ENCODE measurements at regions not wholly inside any gene's neighbourhood (a gene's known extent, or its start where the extent isn't known, plus 50 kb on each side); places are given as distances from the start of the nearest gene placed in this dataset.

GRCh38 chr12:61999311-61999710 lies 260.9 kb upstream of the USP15 start:
- no peaks in the 10 kb centered on the region for H3K27me3 ChIP-seq (ENCODE audit: control insufficient read depth in 1 of 2, insufficient read depth in 2 of 2, low read length in 2 of 2)
- TF ChIP-seq, protein P1, sequence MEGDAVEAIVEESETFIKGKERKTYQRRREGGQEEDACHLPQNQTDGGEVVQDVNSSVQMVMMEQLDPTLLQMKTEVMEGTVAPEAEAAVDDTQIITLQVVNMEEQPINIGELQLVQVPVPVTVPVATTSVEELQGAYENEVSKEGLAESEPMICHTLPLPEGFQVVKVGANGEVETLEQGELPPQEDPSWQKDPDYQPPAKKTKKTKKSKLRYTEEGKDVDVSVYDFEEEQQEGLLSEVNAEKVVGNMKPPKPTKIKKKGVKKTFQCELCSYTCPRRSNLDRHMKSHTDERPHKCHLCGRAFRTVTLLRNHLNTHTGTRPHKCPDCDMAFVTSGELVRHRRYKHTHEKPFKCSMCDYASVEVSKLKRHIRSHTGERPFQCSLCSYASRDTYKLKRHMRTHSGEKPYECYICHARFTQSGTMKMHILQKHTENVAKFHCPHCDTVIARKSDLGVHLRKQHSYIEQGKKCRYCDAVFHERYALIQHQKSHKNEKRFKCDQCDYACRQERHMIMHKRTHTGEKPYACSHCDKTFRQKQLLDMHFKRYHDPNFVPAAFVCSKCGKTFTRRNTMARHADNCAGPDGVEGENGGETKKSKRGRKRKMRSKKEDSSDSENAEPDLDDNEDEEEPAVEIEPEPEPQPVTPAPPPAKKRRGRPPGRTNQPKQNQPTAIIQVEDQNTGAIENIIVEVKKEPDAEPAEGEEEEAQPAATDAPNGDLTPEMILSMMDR (IDR thresholded peaks at IDR 0.05): no peak
- H3K27me3 Mint-ChIP-seq: no peaks in the 10 kb centered on the region
- intact Hi-C loops (cut with DNase I, micrococcal nuclease): no loop called here
- H3K4me1 Mint-ChIP-seq (ENCODE audit: low read depth): no peaks in the 10 kb centered on the region
- CTCF ChIA-PET: no interaction called here
- H3K9me3 ChIP-seq (ENCODE audit: control insufficient read depth in 1 of 2, insufficient read depth in 1 of 2, low read length in 2 of 2): no peaks in the 10 kb centered on the region
- POLR2A ChIA-PET: no interaction called here
- no peak overlapping the region for H3K4me3 ChIP-seq (ENCODE audit: low read length)
- H3K27ac ChIP-seq (ENCODE audit: low read depth in 1 of 2, low read length in 2 of 2): no peak overlapping the region
- ATAC-seq (ENCODE audit: poor library complexity) (no peak), DNase-seq (no peak)
- no peak overlapping the region for H3K27ac Mint-ChIP-seq
- no peaks in the 10 kb centered on the region for H3K4me1 ChIP-seq (ENCODE audit: insufficient read depth, low read length)
- no peaks in the 10 kb centered on the region for H3K36me3 Mint-ChIP-seq (ENCODE audit: low read depth)
- no peak overlapping the region for H3K4me3 Mint-ChIP-seq
- no peaks in the 10 kb centered on the region for H3K36me3 ChIP-seq (ENCODE audit: insufficient read depth, low read length)
- no peaks in the 10 kb centered on the region for H3K9me3 Mint-ChIP-seq

GRCh38 chr12:62001424-62001823 lies 258.8 kb upstream of the USP15 start:
- Histone ChIP-seq H3K36me3 (ENCODE audit: insufficient read depth, low read length) (no peaks in the 10 kb centered on the region), H3K4me3 (ENCODE audit: low read length) (no peak overlapping the region), H3K27me3 (ENCODE audit: control insufficient read depth in 1 of 2, insufficient read depth in 2 of 2, low read length in 2 of 2) (no peaks in the 10 kb centered on the region), H3K9me3 (ENCODE audit: control insufficient read depth in 1 of 2, insufficient read depth in 1 of 2, low read length in 2 of 2) (no peaks in the 10 kb centered on the region), H3K27ac (ENCODE audit: low read depth in 1 of 2, low read length in 2 of 2) (no peak overlapping the region), H3K4me1 (ENCODE audit: insufficient read depth, low read length) (no peaks in the 10 kb centered on the region)
- no peaks in the 10 kb centered on the region for H3K4me1 Mint-ChIP-seq (ENCODE audit: low read depth)
- intact Hi-C loops (cut with DNase I, micrococcal nuclease): no loop called here
- H3K27ac Mint-ChIP-seq: no peak overlapping the region
- no peak overlapping the region for H3K4me3 Mint-ChIP-seq
- H3K36me3 Mint-ChIP-seq (ENCODE audit: low read depth): no peaks in the 10 kb centered on the region
- peaks cover 3% of the 10 kb centered on the region for H3K27me3 Mint-ChIP-seq
- ChIA-PET POLR2A (no interaction called here), CTCF (no interaction called here)
- no peaks in the 10 kb centered on the region for H3K9me3 Mint-ChIP-seq
- no peak for DNase-seq
- no peak for ATAC-seq (ENCODE audit: poor library complexity)
- TF ChIP-seq, protein P1 (IDR thresholded peaks at IDR 0.05): no peak

- H3K4me3 Mint-ChIP-seq: no peak overlapping the region
- no peaks in the 10 kb centered on the region for H3K36me3 Mint-ChIP-seq (ENCODE audit: low read depth)
- H3K27ac Mint-ChIP-seq: no peak overlapping the region
- no peaks in the 10 kb centered on the region for H3K36me3 ChIP-seq (ENCODE audit: insufficient read depth, low read length)
- TF ChIP-seq, protein P1 (IDR thresholded peaks at IDR 0.05): no peak
- H3K9me3 ChIP-seq (ENCODE audit: control insufficient read depth in 1 of 2, insufficient read depth in 1 of 2, low read length in 2 of 2): no peaks in the 10 kb centered on the region
- H3K9me3 Mint-ChIP-seq: no peaks in the 10 kb centered on the region
- H3K4me1 Mint-ChIP-seq (ENCODE audit: low read depth): no peaks in the 10 kb centered on the region
- DNase-seq: no peak
- POLR2A ChIA-PET: no interaction called here
- CTCF ChIA-PET: no interaction called here
- no peak for ATAC-seq (ENCODE audit: poor library complexity)
- H3K4me3 ChIP-seq (ENCODE audit: low read length): no peak overlapping the region
- no peaks in the 10 kb centered on the region for H3K27me3 ChIP-seq (ENCODE audit: control insufficient read depth in 1 of 2, insufficient read depth in 2 of 2, low read length in 2 of 2)
- peaks cover 3% of the 10 kb centered on the region for H3K27me3 Mint-ChIP-seq
- H3K4me1 ChIP-seq (ENCODE audit: insufficient read depth, low read length): no peaks in the 10 kb centered on the region
- H3K27ac ChIP-seq (ENCODE audit: low read depth in 1 of 2, low read length in 2 of 2): no peak overlapping the region
- intact Hi-C loops (cut with DNase I, micrococcal nuclease): no loop called here
Measured at GRCh38 chr12:62003226-62003625, 257.0 kb upstream of the USP15 start.
